ENCODE measurements at regions not wholly inside any gene's neighbourhood (a gene's known extent, or its start where the extent isn't known, plus 50 kb on each side); places are given as distances from the start of the nearest gene placed in this dataset.
"Not testable (repeated sequence)": the region's sequence is repeated elsewhere in the genome, so short reads cannot be mapped to it uniquely, and the experiment has no call there.

GRCh38 chr10:64519831-64520230, 998.6 kb downstream of the REEP3 start:
- no peak for DNase-seq (ENCODE audit: low read depth in 3 of 3, low spot score in 2 of 3)

DNA sequence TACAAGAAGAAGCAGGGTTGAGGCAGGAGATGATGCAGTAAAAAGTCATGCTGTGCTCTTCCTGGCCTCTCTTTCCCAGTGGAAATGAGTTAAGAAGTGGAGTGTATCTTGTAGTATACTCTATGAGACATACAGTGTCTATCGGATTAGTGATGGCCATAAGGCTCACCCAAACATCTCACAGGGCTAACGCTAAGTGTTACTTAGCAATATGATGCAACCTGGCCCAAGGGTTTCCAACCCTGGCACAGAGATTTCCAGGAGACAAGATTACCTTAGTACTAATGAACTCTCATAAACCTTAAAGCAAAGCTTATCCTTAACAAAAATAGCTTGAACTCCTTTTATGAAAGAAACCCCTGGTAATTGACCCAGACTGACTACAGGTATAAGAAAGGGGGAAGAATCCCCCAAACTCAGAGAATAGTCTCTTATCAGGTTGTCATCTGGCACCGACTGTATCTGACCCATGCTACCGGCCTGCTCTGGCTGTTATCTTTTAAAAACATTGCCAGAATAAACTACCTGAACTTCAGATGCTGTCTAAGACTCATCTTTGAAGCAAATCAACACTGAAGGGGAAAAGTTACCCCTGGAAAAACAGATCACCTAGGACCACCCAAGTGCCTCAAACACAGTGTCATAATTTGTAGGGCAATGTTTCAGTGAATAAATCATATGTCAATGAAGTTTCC, 1002.0 kb downstream of the REEP3 start:
- DNase-seq (ENCODE audit: low read depth in 3 of 3, low spot score in 2 of 3), result no peak

DNA sequence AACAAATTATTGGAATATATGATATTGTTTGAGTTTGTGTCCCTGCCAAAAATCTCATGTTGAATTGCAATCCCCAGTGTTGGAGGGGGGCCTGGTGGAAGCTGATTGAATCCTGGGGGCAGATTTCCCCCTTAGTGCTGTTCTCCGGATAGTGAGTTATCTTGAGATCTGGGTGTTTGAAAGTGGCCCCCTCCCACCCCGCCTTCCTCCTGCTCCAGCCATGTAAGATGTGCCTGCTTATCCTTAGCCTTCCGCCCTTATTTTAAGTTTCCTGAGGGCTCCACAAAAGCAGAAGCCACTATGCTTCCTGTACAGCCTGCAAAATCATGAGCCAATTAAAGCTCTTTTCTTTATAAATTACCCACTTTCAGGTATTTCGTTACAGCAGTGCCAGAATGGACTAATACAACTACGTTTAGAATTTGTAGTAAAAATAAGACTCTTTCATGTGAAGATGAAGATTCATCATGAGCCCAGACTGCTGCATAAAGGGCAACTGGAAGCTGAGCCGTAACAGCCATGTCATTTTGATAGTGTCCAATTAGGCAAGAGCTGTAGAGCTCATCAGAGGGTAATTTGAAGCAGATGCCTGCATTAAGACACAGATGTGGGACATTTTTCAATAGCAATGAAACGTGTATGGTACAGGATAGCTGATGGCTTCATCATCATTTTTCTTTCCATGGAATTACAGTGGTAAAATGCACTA, 1007.2 kb downstream of the REEP3 start:
- no peak for DNase-seq (ENCODE audit: low read depth in 3 of 3, low spot score in 2 of 3)

DNA sequence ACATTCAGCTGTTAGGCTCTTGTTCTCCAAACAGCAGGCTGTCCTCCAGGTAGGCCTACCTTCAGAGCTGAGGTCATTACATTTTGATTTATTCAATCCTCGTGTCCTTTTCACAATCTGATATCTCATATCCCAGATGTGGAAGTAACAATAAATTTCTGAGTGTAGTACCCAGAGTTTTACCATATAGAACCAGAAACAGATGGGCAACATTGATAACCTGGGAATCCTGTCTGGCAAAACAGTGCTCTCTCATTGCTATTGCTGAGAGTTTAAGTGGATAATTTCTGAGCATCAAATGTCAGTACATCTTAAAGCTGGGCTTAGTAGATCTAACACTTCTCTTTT, 1007.8 kb downstream of the REEP3 start:
- DNase-seq (ENCODE audit: low read depth in 3 of 3, low spot score in 2 of 3), result no peak

DNA sequence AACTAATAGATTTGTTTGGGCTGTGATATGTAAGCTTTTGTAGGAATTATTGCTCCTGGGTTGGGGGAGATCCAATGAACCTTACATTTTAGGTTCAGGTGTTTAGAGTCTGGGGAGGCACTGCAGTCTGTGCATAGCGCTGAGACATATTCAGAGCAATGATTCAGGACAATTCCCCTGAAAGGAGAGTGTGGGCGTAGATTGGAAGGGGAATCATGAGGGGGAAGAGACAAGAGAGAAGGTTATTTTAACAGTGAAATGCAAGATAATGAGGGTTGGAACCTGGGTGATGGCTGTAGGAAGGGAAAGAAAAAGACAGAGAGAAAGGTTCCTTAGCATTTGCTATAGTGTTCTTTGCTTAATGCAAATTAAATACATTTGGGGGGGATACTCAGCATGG, 1013.4 kb downstream of the REEP3 start:
- DNase-seq (ENCODE audit: low read depth in 3 of 3, low spot score in 2 of 3), result no peak

- no peak for DNase-seq (ENCODE audit: low read depth in 3 of 3, low spot score in 2 of 3)
These were observed 1014.1 kb downstream of the REEP3 start for GRCh38 chr10:64535131-64535867.

- DNase-seq (ENCODE audit: low read depth in 3 of 3, low spot score in 2 of 3), result no peak
These were observed 1015.9 kb downstream of the REEP3 start for GRCh38 chr10:64537112-64537511.

DNA sequence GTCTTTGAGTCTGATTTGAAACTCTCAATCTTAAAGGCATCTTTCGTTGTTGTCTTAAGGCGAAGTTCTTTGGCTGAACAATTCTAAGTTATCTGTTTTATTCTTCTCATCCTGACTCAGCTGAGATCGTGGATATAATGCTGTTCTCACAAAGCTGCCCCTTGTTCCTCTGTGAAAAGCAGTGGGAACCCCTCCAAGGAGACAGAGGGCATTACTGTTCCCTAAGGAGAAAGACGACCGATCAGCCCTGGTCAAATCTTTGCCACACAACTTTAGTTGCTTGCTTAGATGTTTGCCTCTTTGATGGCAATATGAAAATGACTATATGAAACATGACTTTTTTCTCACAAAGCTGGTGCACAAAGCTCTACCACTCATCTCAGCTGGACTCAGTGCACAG, 1016.7 kb downstream of the REEP3 start:
- DNase-seq (ENCODE audit: low read depth in 3 of 3, low spot score in 2 of 3), result no peak

- no peak for DNase-seq (ENCODE audit: low read depth in 3 of 3, low spot score in 2 of 3)
These were observed 1024.9 kb downstream of the REEP3 start for GRCh38 chr10:64546073-64546472.

GRCh38 chr10:64547168-64547567, 1026.0 kb downstream of the REEP3 start:
- no peak for DNase-seq (ENCODE audit: low read depth in 3 of 3, low spot score in 2 of 3)

DNA sequence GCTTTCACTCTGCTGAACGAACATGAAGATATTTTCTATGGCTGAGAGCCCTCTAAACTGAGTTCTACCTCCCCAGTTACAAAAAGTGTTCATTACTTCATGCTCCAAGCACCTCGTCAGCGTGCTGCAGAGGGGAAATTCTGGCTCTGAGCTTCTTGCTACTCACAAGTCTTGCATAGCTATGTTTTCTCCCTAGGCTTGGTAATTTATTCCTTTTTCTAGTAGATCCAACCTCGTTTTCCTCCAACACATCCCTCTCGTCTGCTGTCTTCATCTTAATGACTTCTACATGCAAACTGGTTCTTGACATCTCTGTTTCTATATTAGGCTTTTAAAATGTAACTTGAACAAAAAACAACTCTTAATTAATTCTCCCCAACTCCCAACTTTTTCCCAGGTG, 1034.5 kb downstream of the REEP3 start:
- no peak for DNase-seq (ENCODE audit: low read depth in 3 of 3, low spot score in 2 of 3)

DNA sequence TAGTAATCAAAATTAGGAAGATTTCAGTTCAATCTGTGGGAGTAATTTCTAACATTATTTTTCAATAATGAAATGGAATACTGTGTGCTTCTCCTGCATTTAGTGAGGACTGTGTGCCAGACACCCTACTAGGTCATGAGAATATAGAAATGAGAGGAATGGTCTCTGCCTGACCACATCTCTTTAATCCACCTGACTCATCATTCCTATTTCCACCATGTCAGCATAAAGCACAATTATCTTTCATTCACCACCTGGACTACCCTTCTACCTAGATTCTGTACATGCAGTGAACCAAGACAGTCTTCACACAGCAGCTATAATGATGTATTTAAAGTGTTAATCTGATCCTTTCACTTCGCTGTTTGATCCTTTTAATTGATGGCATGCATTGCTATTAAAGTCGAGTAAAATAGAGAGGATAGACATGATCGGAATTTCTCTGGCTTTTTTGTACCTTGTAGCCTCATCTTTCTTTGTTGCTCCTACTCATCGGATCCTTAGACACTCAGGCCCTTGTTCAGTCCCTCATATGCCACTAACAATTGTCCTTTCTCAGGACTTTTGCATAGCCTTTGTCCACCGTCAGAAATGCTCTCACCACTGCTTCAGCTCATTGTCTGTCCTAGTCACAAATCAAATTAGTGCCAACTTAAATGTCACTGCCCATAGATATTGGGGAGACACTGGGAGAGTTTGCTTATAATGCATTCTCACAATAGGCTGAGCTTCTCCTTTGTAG, 1037.1 kb downstream of the REEP3 start:
- no peak for DNase-seq (ENCODE audit: low read depth in 3 of 3, low spot score in 2 of 3)

DNA sequence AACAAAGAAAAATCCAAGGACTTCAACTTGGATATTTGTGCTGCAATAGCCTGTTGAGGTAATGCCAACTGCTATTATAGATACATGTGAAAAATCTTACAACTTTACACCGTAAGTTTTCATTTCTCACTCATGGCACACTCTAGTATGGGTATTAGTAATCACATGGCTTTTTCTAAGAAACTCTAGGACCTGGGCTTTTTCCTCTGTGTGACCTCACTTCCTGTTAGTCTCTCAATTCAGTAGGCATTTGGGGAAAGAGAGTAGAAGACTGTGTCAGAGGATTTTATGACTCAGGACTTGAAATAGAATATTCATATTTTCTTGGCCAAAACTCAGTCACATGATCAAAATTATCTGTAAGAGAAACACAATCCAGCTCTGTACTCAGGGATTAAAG, 1049.9 kb downstream of the REEP3 start:
- no peak for DNase-seq (ENCODE audit: low read depth in 3 of 3, low spot score in 2 of 3)

- no peak for DNase-seq (ENCODE audit: low read depth in 3 of 3, low spot score in 2 of 3)
These were observed 1052.6 kb downstream of the REEP3 start for GRCh38 chr10:64573623-64574325.

GRCh38 chr10:64574371-64574770, 1053.2 kb downstream of the REEP3 start:
- no peak for DNase-seq (ENCODE audit: low read depth in 3 of 3, low spot score in 2 of 3)

GRCh38 chr10:64576497-64576896, 1055.3 kb downstream of the REEP3 start:
- no peak for DNase-seq (ENCODE audit: low read depth in 3 of 3, low spot score in 2 of 3)

GRCh38 chr10:64578757-64579156, 1057.6 kb downstream of the REEP3 start:
- not testable (repeated sequence) for DNase-seq (ENCODE audit: low read depth in 3 of 3, low spot score in 2 of 3)

DNA sequence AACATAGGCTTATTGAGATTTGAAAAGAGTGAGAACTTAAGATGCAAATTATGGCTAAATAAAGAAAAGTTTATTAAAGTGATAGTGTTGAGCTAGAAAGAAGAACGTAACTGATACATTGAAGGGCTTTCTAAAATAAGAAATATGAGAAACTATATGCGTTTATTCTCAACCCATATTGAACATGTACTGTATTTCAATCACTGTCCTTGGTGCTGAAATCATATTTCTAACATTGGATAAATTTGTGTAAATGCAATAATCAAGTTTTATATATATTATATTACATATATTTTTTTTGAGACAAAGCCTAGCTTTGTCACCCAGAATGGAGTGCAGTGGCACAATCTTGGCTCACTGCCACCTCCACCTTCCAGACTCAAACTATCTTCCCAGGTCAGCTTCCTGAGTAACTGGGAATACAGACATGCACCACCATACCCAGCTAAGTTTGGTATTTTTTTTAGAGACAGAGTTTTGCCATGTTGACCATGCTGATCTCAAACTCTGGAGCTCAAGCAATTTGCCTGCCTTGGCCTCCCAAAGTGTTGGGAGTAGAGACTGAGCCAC, 1065.8 kb downstream of the REEP3 start:
- no peak for DNase-seq (ENCODE audit: low read depth in 3 of 3, low spot score in 2 of 3)

DNA sequence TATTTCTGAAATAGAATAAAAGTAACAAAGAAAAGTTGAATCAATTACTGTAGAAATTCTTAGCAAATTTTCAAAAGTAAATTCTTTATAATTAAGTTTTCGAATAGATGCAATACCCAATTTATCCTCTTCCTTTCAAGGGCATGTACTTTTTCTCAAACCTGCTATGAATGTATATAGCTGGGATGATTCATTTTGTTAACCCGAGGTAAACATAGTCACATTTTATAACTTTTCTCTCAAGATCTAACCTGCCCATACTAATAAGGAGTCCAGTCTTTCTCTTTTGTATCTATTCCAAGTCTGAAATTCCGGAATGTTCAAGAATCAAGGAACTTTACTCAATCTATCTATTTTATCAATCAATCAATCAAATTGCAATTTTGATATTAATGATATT, 1072.9 kb downstream of the REEP3 start:
- DNase-seq (ENCODE audit: low read depth in 3 of 3, low spot score in 2 of 3), result no peak

DNA sequence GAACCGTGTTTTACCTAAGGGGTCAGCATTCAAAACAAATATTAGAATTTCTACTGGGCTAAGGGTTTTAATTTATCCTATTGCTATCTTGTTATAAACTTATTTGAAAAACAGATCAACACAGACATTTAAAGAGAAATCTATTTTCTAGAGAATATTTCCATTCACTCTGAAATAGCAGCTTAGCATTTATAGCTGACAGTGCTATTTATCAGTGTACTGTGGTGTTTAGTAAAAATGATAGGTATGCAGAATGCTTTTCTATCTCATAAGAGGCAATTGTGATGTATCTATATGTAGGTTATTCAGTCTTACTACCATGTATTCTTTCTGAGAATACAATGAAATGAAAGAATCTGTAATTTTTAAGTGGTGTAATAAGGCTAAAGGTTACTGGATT, 1077.4 kb downstream of the REEP3 start:
- DNase-seq (ENCODE audit: low read depth in 3 of 3, low spot score in 2 of 3), result no peak

Measured in right renal cortex interstitium (tissue), 3 donors.